ENCODE measurements at regions not wholly inside any gene's neighbourhood (a gene's known extent, or its start where the extent isn't known, plus 50 kb on each side); places are given as distances from the start of the nearest gene placed in this dataset.

DNA sequence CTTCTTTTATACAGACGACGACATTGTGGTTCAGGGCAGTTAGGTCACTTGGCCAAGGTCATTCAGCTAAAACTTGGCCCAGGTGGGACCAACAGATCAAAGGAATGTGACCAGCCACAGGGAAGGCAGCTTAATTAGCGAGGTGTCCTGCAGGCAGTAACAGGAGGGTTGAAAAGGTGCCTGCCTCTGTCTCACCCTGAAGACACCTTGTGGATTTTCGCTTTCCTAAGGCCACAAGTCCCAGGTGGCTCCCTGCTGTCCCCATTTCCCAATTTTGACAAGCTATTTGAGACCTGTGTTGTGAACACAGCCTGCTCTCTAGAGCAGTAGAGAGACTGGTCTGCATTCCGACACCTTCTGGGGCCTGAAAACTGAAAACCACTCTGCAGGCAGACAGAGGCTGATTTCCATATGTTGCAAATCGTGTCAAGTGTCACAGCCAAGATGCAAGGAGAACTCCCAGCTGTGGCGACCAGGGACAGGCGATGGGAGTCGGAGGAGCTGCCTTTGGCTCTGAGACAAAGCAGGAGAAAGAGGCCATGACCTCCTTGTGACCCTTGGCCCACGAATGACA lies 593.1 kb upstream of the CDH5 start:
- Mint-ChIP-seq H3K9me3 (peaks cover 27% of the 10 kb centered on the region), H3K27me3 (ENCODE audit: low read depth) (no peaks in the 10 kb centered on the region), H3K36me3 (peaks cover 17% of the 10 kb centered on the region), H3K27ac (peak overlapping the region; percentile 41), H3K4me3 (no peak overlapping the region), H3K4me1 (peaks cover 30% of the 10 kb centered on the region)
- DNase-seq (ENCODE audit: low spot score in 2 of 2, unreplicated experiment in 2 of 2): no peak
- TF ChIP-seq, protein P1, sequence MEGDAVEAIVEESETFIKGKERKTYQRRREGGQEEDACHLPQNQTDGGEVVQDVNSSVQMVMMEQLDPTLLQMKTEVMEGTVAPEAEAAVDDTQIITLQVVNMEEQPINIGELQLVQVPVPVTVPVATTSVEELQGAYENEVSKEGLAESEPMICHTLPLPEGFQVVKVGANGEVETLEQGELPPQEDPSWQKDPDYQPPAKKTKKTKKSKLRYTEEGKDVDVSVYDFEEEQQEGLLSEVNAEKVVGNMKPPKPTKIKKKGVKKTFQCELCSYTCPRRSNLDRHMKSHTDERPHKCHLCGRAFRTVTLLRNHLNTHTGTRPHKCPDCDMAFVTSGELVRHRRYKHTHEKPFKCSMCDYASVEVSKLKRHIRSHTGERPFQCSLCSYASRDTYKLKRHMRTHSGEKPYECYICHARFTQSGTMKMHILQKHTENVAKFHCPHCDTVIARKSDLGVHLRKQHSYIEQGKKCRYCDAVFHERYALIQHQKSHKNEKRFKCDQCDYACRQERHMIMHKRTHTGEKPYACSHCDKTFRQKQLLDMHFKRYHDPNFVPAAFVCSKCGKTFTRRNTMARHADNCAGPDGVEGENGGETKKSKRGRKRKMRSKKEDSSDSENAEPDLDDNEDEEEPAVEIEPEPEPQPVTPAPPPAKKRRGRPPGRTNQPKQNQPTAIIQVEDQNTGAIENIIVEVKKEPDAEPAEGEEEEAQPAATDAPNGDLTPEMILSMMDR (IDR thresholded peaks at IDR 0.05; ENCODE audit: unreplicated experiment): no peak

DNA sequence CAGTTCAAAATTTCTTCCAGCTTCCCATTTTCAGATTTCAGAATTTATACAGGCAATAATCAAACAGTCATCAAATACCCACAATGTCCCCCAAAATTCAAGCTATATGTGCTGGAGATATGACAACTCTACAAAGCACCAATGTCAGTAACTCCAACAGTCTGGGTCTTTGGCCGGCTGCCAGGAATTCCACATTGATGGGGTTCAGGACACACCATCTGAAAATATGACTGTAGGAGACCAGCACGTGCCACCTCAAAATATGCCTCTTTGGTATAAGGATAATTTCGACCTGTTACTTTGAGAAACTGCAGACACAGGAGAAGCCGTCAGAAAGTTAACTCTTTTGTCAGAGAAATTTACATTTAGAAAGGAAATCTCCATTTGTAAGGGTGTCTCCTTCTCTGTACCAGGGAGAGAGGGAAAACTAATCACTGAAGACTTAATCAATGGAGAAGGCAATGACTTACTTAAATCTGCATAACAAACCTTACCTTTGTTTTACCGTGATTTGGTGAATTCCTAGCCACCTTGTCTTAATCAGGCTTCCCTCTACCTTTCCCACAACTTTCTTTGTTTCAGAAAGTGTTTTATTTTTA lies 594.3 kb upstream of the CDH5 start:
- Mint-ChIP-seq H3K27ac (no peak overlapping the region), H3K9me3 (peaks cover 20% of the 10 kb centered on the region), H3K27me3 (ENCODE audit: low read depth) (no peaks in the 10 kb centered on the region), H3K4me3 (no peak overlapping the region), H3K4me1 (peaks cover 37% of the 10 kb centered on the region), H3K36me3 (peaks cover 16% of the 10 kb centered on the region)
- no peak for DNase-seq (ENCODE audit: low spot score in 2 of 2, unreplicated experiment in 2 of 2)
- TF ChIP-seq, protein P1 (IDR thresholded peaks at IDR 0.05; ENCODE audit: unreplicated experiment): no peak

DNA sequence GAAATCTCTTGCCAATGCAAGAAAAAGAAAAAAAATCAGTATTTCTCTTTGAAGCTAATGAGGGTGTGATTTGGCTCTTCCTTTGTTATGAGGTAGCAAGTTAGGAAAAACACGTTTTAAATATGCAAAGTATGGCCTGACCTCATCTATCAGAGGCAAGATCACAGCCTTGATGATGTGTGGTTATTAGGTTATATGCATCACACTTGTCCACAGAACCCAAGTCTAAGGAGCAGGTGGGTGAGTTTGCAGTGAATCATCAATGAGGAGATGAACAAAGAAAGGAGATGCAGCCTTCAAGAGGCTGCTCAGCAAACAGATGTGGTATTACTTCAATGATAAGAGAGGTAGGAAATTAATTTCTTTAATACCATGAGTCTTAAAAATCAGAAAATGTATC lies 594.8 kb upstream of the CDH5 start:
- no peak overlapping the region for H3K4me3 Mint-ChIP-seq
- peaks cover 16% of the 10 kb centered on the region for H3K9me3 Mint-ChIP-seq
- TF ChIP-seq, protein P1 (IDR thresholded peaks at IDR 0.05; ENCODE audit: unreplicated experiment): no peak
- peaks cover 40% of the 10 kb centered on the region for H3K4me1 Mint-ChIP-seq
- no peak overlapping the region for H3K27ac Mint-ChIP-seq
- no peaks in the 10 kb centered on the region for H3K27me3 Mint-ChIP-seq (ENCODE audit: low read depth)
- H3K36me3 Mint-ChIP-seq: peaks cover 13% of the 10 kb centered on the region
- DNase-seq (ENCODE audit: low spot score in 2 of 2, unreplicated experiment in 2 of 2): no peak

DNA sequence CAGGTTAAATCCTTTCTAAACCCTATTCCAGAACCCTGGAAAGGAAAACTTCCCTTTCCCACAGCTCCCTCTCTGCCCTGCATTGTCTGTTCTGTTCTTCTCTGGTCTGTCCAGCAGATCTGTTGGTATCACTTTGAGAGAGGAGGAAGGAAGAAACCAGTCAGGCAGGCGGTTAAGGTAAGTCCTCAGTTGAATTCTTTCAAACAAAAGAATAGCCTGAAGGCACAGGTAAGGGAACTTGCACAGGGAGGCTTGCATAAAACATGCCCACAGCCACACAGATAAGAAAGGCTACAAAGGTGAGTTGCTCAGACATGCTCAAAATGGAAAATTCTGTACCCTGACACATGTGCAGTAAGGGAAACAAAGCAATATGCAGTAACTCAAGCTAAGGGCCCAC lies 595.7 kb upstream of the CDH5 start:
- DNase-seq (ENCODE audit: low spot score in 2 of 2, unreplicated experiment in 2 of 2): no peak
- H3K27me3 Mint-ChIP-seq (ENCODE audit: low read depth): no peaks in the 10 kb centered on the region
- peaks cover 16% of the 10 kb centered on the region for H3K9me3 Mint-ChIP-seq
- peaks cover 13% of the 10 kb centered on the region for H3K36me3 Mint-ChIP-seq
- H3K4me3 Mint-ChIP-seq: no peak overlapping the region
- no peak overlapping the region for H3K27ac Mint-ChIP-seq
- peaks cover 40% of the 10 kb centered on the region for H3K4me1 Mint-ChIP-seq
- TF ChIP-seq, protein P1 (IDR thresholded peaks at IDR 0.05; ENCODE audit: unreplicated experiment): no peak

DNA sequence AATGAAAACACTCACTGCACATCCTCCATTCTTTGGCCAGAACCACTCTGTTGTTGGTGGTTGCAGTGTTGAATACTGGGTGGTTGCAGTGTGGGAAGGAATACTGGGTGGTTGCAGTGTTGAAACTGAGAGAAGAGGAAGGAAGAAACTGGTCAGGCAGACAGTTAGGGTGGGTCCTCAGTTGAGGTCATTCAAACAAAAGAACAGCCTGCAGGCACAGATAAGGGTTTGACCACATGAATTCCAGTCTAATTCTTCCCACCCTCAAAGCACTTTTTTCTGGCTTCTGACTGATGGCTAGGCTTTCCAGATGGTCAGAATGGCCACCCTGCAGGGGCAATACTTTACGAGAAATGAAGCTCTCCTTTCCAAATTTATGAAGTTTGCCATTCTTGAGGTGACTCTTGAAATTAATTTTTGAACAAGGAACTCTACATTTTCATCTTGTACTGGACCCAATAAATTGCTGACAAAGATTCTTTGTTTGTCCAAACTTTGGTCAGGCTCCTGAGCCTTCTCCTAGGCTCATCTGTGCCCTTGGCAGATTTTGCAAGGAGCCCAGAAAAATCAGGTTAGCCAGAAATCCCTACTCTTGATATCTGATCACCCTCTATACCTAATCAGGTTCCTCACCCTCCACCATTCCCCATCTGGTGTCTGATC lies 596.6 kb upstream of the CDH5 start:
- H3K36me3 Mint-ChIP-seq: peaks cover 13% of the 10 kb centered on the region
- no peak overlapping the region for H3K27ac Mint-ChIP-seq
- no peak for DNase-seq (ENCODE audit: low spot score in 2 of 2, unreplicated experiment in 2 of 2)
- TF ChIP-seq, protein P1 (IDR thresholded peaks at IDR 0.05; ENCODE audit: unreplicated experiment): no peak
- peaks cover 16% of the 10 kb centered on the region for H3K9me3 Mint-ChIP-seq
- H3K4me3 Mint-ChIP-seq: no peak overlapping the region
- H3K27me3 Mint-ChIP-seq (ENCODE audit: low read depth): no peaks in the 10 kb centered on the region
- peaks cover 38% of the 10 kb centered on the region for H3K4me1 Mint-ChIP-seq

Data from mesothelial cell of epicardium (in vitro differentiated cells).